Lung (tissue), 11 donors: ENCODE measurements at regions not wholly inside any gene's neighbourhood (a gene's known extent, or its start where the extent isn't known, plus 50 kb on each side); places are given as distances from the start of the nearest gene placed in this dataset.

ENCODE experiments used
- ATAC-seq: fragments of 200-7000 bp; cut with Tn5 transposase; one replicate; pipeline ENCODE4 v1.9.1; 2020; ENCODE audit warnings: moderate number of reproducible peaks; ENCODE audit not compliant: insufficient read depth, low FRiP score
- DNase-seq, 3 donors: peaks; one replicate each; pipeline ENCODE4 v3.0.0-alpha.2; 2013 to 2017
- H3K27ac ChIP-seq, 2 donors: one replicate each; pipeline ENCODE4 v1.5.1; 2013; ENCODE audit warnings: mild to moderate bottlenecking in 2 of 2, moderate library complexity in 2 of 2, control low read depth in 1 of 2, inconsistent platforms in 1 of 2, low read depth in 1 of 2, low read length in 1 of 2
- H3K27me3 ChIP-seq, 3 donors: one replicate each; pipeline ENCODE4 v1.5.1; 2013; ENCODE audit warnings: low read length in 2 of 3; ENCODE audit not compliant: control insufficient read depth in 3 of 3, insufficient read depth in 3 of 3
- H3K36me3 ChIP-seq, 4 donors: one replicate each; pipeline ENCODE4 v1.5.1; 2013; ENCODE audit warnings: low read length in 4 of 4, mild to moderate bottlenecking in 1 of 4, moderate library complexity in 1 of 4; ENCODE audit not compliant: control insufficient read depth in 4 of 4, insufficient read depth in 4 of 4
- H3K4me1 ChIP-seq, 5 donors: one replicate each; pipeline ENCODE4 v1.5.1; 2013; ENCODE audit warnings: low read length in 5 of 5, mild to moderate bottlenecking in 2 of 5, moderate library complexity in 1 of 5; ENCODE audit not compliant: control insufficient read depth in 5 of 5, insufficient read depth in 5 of 5
- H3K4me3 ChIP-seq: one replicate; pipeline ENCODE4 v1.5.1; 2013; ENCODE audit warnings: mild to moderate bottlenecking, control low read depth, moderate library complexity
- H3K9ac ChIP-seq, 2 donors: one replicate each; pipeline ENCODE4 v1.5.1; 2013; ENCODE audit warnings: low read length in 2 of 2, control low read depth in 1 of 2; ENCODE audit not compliant: insufficient read depth in 1 of 2
- H3K9me3 ChIP-seq, 4 donors: one replicate each; pipeline ENCODE4 v1.5.1; 2013; ENCODE audit warnings: low read length in 3 of 4, mild to moderate bottlenecking in 1 of 4, moderate library complexity in 1 of 4; ENCODE audit not compliant: control insufficient read depth in 4 of 4, insufficient read depth in 3 of 4
- CTCF ChIP-seq: IDR thresholded peaks from 2 replicates; pipeline ENCODE4 v1.5.1; 2012; ENCODE audit warnings: mild to moderate bottlenecking; ENCODE audit errors: control extremely low read depth, extremely low read depth
- WGBS, 2 donors: extraction: QIAGEN DNeasy Blood & Tissue Kit; methylation state at CpG; one replicate each; pipeline ENCODE4 v1.1.7; 2013; 5-methylcytosine and 5-hydroxymethylcytosine counted together
- donor health status: control.
- donor health status: control.
- donor health status: Bipolar disorder and iron deficiency.
- donor health status: healthy.
- donor health status: DM: yes; HTN: yes; CAD: no.

DNA sequence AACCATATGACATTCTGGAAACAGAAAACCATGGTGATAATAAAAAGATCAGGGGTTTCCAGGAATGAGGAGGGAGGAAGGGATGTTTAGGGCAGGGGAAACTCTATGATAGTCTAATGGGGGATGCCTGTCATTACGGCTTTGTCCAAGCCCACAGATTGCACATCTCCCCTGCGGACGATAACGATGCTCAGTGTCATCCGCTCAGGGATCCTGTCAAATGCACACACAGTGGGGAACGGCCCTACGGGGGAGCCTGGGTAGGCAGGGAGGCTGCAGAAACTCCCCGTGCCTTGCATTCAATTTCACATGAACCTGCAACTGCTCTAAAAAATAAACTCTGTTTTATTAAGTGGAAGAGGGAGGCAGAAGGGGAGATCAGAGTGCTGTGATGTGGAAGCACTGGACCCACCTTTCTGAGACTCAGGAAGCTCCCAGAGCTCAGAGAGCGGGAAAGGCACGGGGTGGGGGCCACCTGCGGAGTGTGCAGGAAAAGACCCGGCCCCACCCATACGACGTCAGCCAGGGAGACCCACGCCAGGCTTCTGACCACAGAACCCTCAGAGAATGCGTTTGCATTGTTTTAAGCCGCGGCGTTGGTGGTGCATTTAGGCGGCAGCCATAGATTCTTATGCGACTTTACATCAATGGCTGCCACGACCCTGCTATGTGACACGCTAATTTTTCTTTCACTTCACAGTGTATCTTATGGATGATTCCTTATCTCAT is 543.5 kb downstream of the BRD1 start:
- no peaks in the 10 kb centered on the region for H3K4me1 ChIP-seq

DNA sequence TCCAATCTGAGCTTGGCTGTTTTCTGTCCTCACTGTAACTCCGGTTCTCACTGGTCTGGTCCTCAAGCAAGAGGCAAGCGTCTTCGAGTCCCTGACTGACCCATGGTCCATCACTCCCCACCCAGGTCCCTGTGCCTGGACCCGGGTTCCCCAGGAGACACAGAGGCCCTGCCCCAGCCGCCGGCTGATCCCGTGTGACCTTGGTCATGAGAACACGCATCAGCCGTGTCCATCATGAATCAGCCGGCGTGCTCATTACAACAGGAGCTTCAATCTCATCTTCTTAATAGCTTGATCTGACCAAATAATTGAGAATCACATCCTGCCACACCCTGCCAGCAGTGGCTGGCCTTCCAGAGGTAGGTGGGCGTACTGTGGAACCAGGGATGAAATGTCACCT is 545.1 kb downstream of the BRD1 start:
- peaks cover 0 to 8% (median 0%) of the 10 kb centered on the region in 4 donors for H3K9me3 ChIP-seq
- no peak for TF ChIP-seq CTCF
- DNase-seq, result no peak
- no peaks in the 10 kb centered on the region for H3K36me3 ChIP-seq
- H3K27ac ChIP-seq, result no peak overlapping the region
- ATAC-seq, result no peak
- no peak overlapping the region for H3K9ac ChIP-seq
- no peak overlapping the region for H3K4me3 ChIP-seq
- H3K27me3 ChIP-seq, result peaks cover 0 to 32% (median 10%) of the 10 kb centered on the region in 3 donors
- H3K4me1 ChIP-seq, result no peaks in the 10 kb centered on the region
- WGBS, 2 donors, result 84 to 91% methylated on average over 12 of the region's 12 CpGs

More for the DNA sequence above, 543.5 kb downstream of the BRD1 start:
- WGBS, 2 donors, result 67 to 78% methylated on average over 23 of the region's 23 CpGs
- peaks cover 0 to 6% (median 0%) of the 10 kb centered on the region in 4 donors for H3K9me3 ChIP-seq
- DNase-seq (no peak), ATAC-seq (no peak)
- H3K36me3 ChIP-seq, result no peaks in the 10 kb centered on the region
- H3K27ac ChIP-seq, result no peak overlapping the region
- no peak for TF ChIP-seq CTCF
- no peak overlapping the region for H3K4me3 ChIP-seq
- peaks cover 0 to 24% (median 10%) of the 10 kb centered on the region in 3 donors for H3K27me3 ChIP-seq
- H3K9ac ChIP-seq, result no peak overlapping the region

- WGBS, 2 donors, result 71 to 80% methylated on average over 12 to 14 of the region's 14 CpGs
- no peak for DNase-seq
- no peak for ATAC-seq
Observed at GRCh38 chr22:49281467-49282340, 546.0 kb downstream of the BRD1 start.

More at GRCh38 chr22:49281467-49282340, 546.0 kb downstream of the BRD1 start:
- H3K36me3 ChIP-seq, result no peaks in the 10 kb centered on the region
- no peaks in the 10 kb centered on the region for H3K4me1 ChIP-seq
- H3K27ac ChIP-seq, result no peak overlapping the region
- no peak for TF ChIP-seq CTCF
- peaks cover 0 to 8% (median 0%) of the 10 kb centered on the region in 4 donors for H3K9me3 ChIP-seq
- H3K27me3 ChIP-seq, result peaks cover 0 to 29% (median 10%) of the 10 kb centered on the region in 3 donors
- no peak overlapping the region for H3K4me3 ChIP-seq
- no peak overlapping the region for H3K9ac ChIP-seq
